Esophagus muscularis mucosa (tissue), 4 donors: ENCODE measurements at regions not wholly inside any gene's neighbourhood (a gene's known extent, or its start where the extent isn't known, plus 50 kb on each side); places are given as distances from the start of the nearest gene placed in this dataset.

ENCODE experiments used
- DNase-seq: peaks from one replicate; pipeline ENCODE4 v3.0.0-alpha.2; 2017; ENCODE audit errors: extremely low spot score
- H3K27ac ChIP-seq, 4 donors: fragments of 200-600 bp; sonication (generic); replicated peaks in 1 of 4; 1 replicate in 3 of 4; 2 replicates in 1 of 4; pipeline ENCODE4 v1.5.1; 2016 to 2019; ENCODE audit warnings: mild to moderate bottlenecking in 1 of 4
- H3K27me3 ChIP-seq, 4 donors: fragments of 200-600 bp; sonication (generic); one replicate each; pipeline versions ENCODE4 v1.5.1 to v1.6.0; 2016 to 2019
- H3K36me3 ChIP-seq, 4 donors: fragments of 200-600 bp; sonication (generic); one replicate each; pipeline ENCODE4 v1.5.1; 2016 to 2019
- H3K4me1 ChIP-seq, 4 donors: fragments of 200-600 bp; sonication (generic); one replicate each; pipeline ENCODE4 v1.5.1; 2016 to 2019
- H3K4me3 ChIP-seq, 4 donors: fragments of 200-600 bp; sonication (generic); 1 replicate in 2 of 4; 2 replicates in 2 of 4; pipeline ENCODE4 v1.5.1; 2016 to 2019; ENCODE audit warnings: mild to moderate bottlenecking in 4 of 4, moderate library complexity in 1 of 4
- H3K9me3 ChIP-seq, 4 donors: fragments of 200-600 bp; sonication (generic); 1 replicate in 3 of 4; 2 replicates in 1 of 4; pipeline ENCODE4 v1.5.1; 2016 to 2019
- EP300 ChIP-seq: sonication (generic); formaldehyde crosslinking; IDR thresholded peaks from one replicate; pipeline ENCODE4 v1.6.1; 2017; ENCODE audit warnings: antibody characterized with exemption
- POLR2A ChIP-seq: fragments of 450-650 bp; IDR thresholded peaks from one replicate; pipeline ENCODE4 v1.6.1; 2017; ENCODE audit warnings: antibody characterized with exemption, moderate library complexity, mild to moderate bottlenecking, low read depth
- POLR2AphosphoS5 ChIP-seq, 2 donors: sonication (generic); formaldehyde crosslinking; IDR thresholded peaks; one replicate each; pipeline ENCODE4 v1.6.1; 2017; ENCODE audit warnings: antibody characterized with exemption in 2 of 2
- WGBS: methylation state at CpG from one replicate; pipeline ENCODE4 v1.1.5; 2018; 5-methylcytosine and 5-hydroxymethylcytosine counted together
- intact Hi-C: fragments of 100-400 bp; cut with DNase I; formaldehyde crosslinking; loops from one replicate; pipeline ENCODE4 v1.15.1; 2023
- TF ChIP-seq, protein P1 (sequence below), 3 experiments: fragments of 200-600 bp in 2 of 3; fragments of 450-650 bp in 1 of 3; sonication (generic) in 2 of 3; IDR thresholded peaks; one replicate each; pipeline ENCODE4 v1.5.1; 2017 to 2019; ENCODE audit warnings: antibody characterized with exemption in 3 of 3, mild to moderate bottlenecking in 2 of 3, moderate library complexity in 1 of 3

DNA sequence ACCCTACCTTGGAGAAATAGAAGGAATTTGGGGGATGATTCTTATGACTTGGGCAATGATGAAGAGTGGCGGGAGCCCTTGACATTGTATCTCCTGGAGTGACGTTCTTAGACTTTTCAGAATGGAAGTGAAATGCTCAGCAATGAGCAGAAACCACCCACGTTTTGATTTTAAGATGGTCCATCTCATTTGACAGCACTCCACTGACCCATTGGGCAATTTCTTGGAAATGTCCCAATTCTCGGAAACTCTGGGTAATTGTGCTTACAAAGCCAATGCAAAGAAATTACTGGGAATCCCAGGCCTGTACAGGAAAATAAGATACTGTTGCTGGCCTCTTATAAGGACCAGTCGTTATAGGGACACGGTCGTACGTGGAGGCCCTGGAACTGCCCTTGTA is 170.0 kb upstream of the COPS8 start:
- TF ChIP-seq EP300 = no peak
- peak; percentile 60 for DNase-seq
- 89% methylated on average over 8 of the region's 8 CpGs for WGBS
- intact Hi-C loops = no loop called here
- Histone ChIP-seq H3K36me3 (no peaks in the 10 kb centered on the region), H3K9me3 (no peaks in the 10 kb centered on the region), H3K4me1 (no peaks in the 10 kb centered on the region), H3K27ac (no peak overlapping the region), H3K27me3 (peaks cover 0 to 28% (median 0%) of the 10 kb centered on the region in 4 donors), H3K4me3 (no peak overlapping the region)

DNA sequence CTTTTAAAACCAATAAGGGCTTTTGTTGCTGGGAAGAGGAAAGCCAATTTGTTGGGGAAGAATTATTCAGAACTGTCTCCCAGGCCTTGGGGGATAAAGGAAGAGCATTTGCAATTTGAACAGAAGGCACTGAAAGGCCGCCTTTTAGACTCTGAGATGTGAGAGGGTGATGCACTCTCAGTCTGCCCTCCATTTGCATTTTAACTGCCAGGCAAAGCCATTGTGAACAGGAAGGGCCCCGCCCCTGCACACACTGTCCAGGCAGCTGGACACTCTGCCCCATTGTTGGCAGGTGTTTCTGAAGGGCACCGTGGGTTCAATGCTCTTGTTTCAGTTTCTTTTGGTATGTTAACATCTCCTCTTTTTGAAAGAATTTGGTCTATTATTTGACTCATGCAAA is 169.5 kb upstream of the COPS8 start:
- Histone ChIP-seq H3K4me3 (no peak overlapping the region), H3K9me3 (no peaks in the 10 kb centered on the region), H3K4me1 (no peaks in the 10 kb centered on the region), H3K27ac (no peak overlapping the region), H3K36me3 (no peaks in the 10 kb centered on the region), H3K27me3 (peaks cover 0 to 25% (median 0%) of the 10 kb centered on the region in 4 donors)
- peak; percentile 53 for DNase-seq
- WGBS = 92% methylated on average over 3 of the region's 3 CpGs
- intact Hi-C loops = no loop called here
- TF ChIP-seq, protein P1, sequence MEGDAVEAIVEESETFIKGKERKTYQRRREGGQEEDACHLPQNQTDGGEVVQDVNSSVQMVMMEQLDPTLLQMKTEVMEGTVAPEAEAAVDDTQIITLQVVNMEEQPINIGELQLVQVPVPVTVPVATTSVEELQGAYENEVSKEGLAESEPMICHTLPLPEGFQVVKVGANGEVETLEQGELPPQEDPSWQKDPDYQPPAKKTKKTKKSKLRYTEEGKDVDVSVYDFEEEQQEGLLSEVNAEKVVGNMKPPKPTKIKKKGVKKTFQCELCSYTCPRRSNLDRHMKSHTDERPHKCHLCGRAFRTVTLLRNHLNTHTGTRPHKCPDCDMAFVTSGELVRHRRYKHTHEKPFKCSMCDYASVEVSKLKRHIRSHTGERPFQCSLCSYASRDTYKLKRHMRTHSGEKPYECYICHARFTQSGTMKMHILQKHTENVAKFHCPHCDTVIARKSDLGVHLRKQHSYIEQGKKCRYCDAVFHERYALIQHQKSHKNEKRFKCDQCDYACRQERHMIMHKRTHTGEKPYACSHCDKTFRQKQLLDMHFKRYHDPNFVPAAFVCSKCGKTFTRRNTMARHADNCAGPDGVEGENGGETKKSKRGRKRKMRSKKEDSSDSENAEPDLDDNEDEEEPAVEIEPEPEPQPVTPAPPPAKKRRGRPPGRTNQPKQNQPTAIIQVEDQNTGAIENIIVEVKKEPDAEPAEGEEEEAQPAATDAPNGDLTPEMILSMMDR (IDR thresholded peaks at IDR 0.05) = no peak
- TF ChIP-seq POLR2A (no peak), EP300 (no peak), POLR2AphosphoS5 (IDR thresholded peaks at IDR 0.05) (no peak)

DNA sequence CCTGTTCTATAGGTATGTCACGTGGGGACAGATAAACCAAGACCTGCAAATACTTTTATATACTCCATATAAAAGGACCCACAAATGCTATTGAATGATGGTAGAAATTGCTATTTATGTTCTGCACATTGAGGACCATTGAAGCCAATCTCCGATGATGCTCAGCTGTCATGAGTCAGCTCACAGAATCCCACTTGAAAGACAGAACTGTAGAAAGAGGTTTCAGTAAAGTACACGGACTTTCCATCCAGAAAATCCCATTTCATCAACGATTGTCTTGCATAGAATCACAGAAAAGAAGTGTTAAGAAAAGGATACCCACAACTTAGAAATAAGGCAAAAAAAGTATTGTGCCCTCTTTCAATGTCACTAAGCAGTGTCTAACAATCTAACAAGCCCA is 169.0 kb upstream of the COPS8 start:
- DNase-seq = peak; percentile 12
- intact Hi-C loops = no loop called here
- WGBS = 84% methylated on average over 4 of the region's 4 CpGs

DNA sequence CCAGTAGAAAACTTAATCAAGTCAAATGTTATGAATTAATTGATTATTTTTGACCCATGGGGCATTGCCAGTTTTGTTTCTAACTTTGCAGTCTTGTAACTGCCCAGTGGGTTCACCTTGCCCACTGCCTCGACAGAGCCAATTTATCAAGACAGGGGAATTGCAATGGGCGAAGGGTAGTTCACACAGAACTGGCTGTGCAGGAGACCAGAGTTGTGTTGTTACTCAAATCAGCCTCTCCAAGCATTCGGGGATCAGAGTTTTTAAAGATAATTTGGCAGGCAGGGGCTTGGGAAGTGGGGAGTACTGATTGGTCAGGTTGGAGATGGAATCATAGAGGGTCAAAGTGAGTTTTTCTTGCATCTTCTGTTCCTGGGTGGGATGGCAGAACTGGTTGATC is 168.5 kb upstream of the COPS8 start:
- Histone ChIP-seq H3K4me3 (no peak overlapping the region), H3K4me1 (no peaks in the 10 kb centered on the region), H3K27ac (no peak overlapping the region), H3K36me3 (no peaks in the 10 kb centered on the region), H3K9me3 (no peaks in the 10 kb centered on the region), H3K27me3 (peaks cover 0 to 21% (median 0%) of the 10 kb centered on the region in 4 donors)
- DNase-seq = peak; percentile 84
- intact Hi-C loops = no loop called here
- 96% methylated on average over 3 of the region's 3 CpGs for WGBS
- no peak for TF ChIP-seq EP300
- TF ChIP-seq POLR2AphosphoS5 (IDR thresholded peaks at IDR 0.05) = no peak
- TF ChIP-seq POLR2A = no peak
- TF ChIP-seq, protein P1 (IDR thresholded peaks at IDR 0.05) = no peak

More for the DNA sequence above, 169.0 kb upstream of the COPS8 start:
- Histone ChIP-seq H3K4me1 (no peaks in the 10 kb centered on the region), H3K27ac (no peak overlapping the region), H3K36me3 (no peaks in the 10 kb centered on the region), H3K27me3 (peaks cover 0 to 21% (median 0%) of the 10 kb centered on the region in 4 donors), H3K9me3 (no peaks in the 10 kb centered on the region), H3K4me3 (no peak overlapping the region)
- TF ChIP-seq, protein P1 (IDR thresholded peaks at IDR 0.05) = no peak

DNA sequence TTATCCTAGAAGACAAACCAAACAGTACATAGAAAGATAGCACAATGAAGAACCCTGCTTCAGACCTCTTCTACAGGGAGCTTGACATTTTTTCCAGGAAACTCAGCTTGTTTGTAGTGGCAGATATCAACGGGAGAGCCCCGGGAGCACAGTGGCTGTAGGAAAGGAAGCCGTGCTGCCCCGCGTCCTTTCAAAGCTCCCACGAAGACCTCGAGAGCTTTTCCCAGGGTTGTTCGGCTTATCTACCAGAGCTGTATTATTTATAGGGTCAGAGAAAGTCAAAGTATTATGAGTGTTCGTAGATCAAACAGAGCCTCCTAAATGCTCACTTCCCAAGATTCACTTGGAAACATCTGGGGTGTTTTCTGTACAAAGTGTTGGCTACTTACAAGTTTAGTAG is 167.1 kb upstream of the COPS8 start:
- WGBS = 76% methylated on average over 9 of the region's 9 CpGs
- no peaks in the 10 kb centered on the region for H3K9me3 ChIP-seq
- DNase-seq = peak; percentile 83
- intact Hi-C loops = no loop called here
- peaks cover 0 to 21% (median 0%) of the 10 kb centered on the region in 4 donors for H3K27me3 ChIP-seq
- H3K4me1 ChIP-seq = no peaks in the 10 kb centered on the region
- H3K27ac ChIP-seq = no peak overlapping the region
- no peak overlapping the region for H3K4me3 ChIP-seq
- H3K36me3 ChIP-seq = no peaks in the 10 kb centered on the region
- no peak for TF ChIP-seq POLR2AphosphoS5 (IDR thresholded peaks at IDR 0.05)
- TF ChIP-seq, protein P1 (IDR thresholded peaks at IDR 0.05) = no peak
- TF ChIP-seq EP300 = no peak
